Endothelial cell of umbilical vein (primary cell): ENCODE measurements at regions not wholly inside any gene's neighbourhood (a gene's known extent, or its start where the extent isn't known, plus 50 kb on each side); places are given as distances from the start of the nearest gene placed in this dataset.

Experiments
- BruUV-seq: library from RNA; stranded (reverse); fragments of 400-500 nt; replicated peaks from 2 replicates; lab custom pipeline; 2021; lab: Mats Ljungman, UMichigan
- CTCF ChIA-PET: fragments of 300-600, 350-600 bp; sonication (Branson Sonifier 250); formaldehyde crosslinking; loops from one replicate; lab custom pipeline; 2021; ENCODE audit warnings: antibody characterized with exemption, inconsistent platforms; lab: Charles Lee
- POLR2A ChIA-PET: fragments of 300-600, 350-600 bp; sonication (Branson Sonifier 250); formaldehyde crosslinking; loops from one replicate; lab custom pipeline; 2021; ENCODE audit warnings: antibody characterized with exemption, inconsistent platforms; lab: Charles Lee
- DNase-seq: peaks from one replicate; pipeline ENCODE4 v3.0.0-alpha.2; 2011; ENCODE audit warnings: low read depth, low spot score
- FAIRE-seq: peaks from 2 replicates; lab custom pipeline; 2011; peaks lifted over from hg19 to GRCh38; lab: Jason Lieb, UNC
- H2AFZ ChIP-seq: 2 replicates; pipeline ENCODE4 v1.6.0; 2012; ENCODE audit warnings: low read depth, low read length, control low read depth, inconsistent platforms
- H3K27ac ChIP-seq: 2 replicates; pipeline ENCODE4 v1.5.1; 2011; ENCODE audit warnings: low read depth, mild to moderate bottlenecking, control low read depth, low read length, moderate library complexity; ENCODE audit not compliant: insufficient read depth
- H3K27me3 ChIP-seq, 2 experiments: 2 replicates each; pipeline versions ENCODE4 v1.6.0 to v1.6.1; 2011; ENCODE audit warnings: low read length in 2 of 2, mixed read lengths in 1 of 2; ENCODE audit not compliant: control insufficient read depth in 2 of 2, insufficient read depth in 2 of 2
- H3K36me3 ChIP-seq, 2 experiments: 2 replicates in 1 of 2; 3 replicates in 1 of 2; pipeline ENCODE4 v1.5.1; 2011; ENCODE audit warnings: low read length in 2 of 2, mild to moderate bottlenecking in 1 of 2, moderate library complexity in 1 of 2; ENCODE audit not compliant: control insufficient read depth in 2 of 2, insufficient read depth in 2 of 2; ENCODE audit errors: extremely low read depth in 1 of 2
- H3K4me1 ChIP-seq: 3 replicates; pipeline ENCODE4 v1.5.1; 2011; ENCODE audit warnings: mild to moderate bottlenecking, low read length; ENCODE audit not compliant: control insufficient read depth, insufficient read depth; ENCODE audit errors: extremely low read depth
- H3K4me2 ChIP-seq: 2 replicates; pipeline ENCODE4 v1.6.1; 2011; ENCODE audit warnings: low read length, control low read depth, mixed read lengths; ENCODE audit not compliant: insufficient read depth
- H3K4me3 ChIP-seq, 3 experiments: fragments of 200-600 bp in 1 of 3; sonication (generic), shearing (Covaris generic) in 1 of 3; replicated peaks in 1 of 3; 2 replicates each; pipeline ENCODE4 v1.5.1; 2011 to 2016; ENCODE audit warnings: control low read depth in 3 of 3, low read length in 3 of 3, mild to moderate bottlenecking in 2 of 3, inconsistent platforms in 1 of 3, low read depth in 1 of 3, moderate library complexity in 1 of 3; ENCODE audit not compliant: insufficient read depth in 1 of 3
- H3K79me2 ChIP-seq: 2 replicates; pipeline ENCODE4 v1.6.0; 2012; ENCODE audit warnings: low read length, inconsistent platforms; ENCODE audit not compliant: control insufficient read depth, insufficient read depth
- H3K9ac ChIP-seq: replicated peaks from 2 replicates; pipeline ENCODE3; 2011; ENCODE audit warnings: low read length, control low read depth; ENCODE audit not compliant: insufficient read depth; ENCODE audit errors: extremely low read depth
- H3K9me1 ChIP-seq: replicated peaks from 3 replicates; pipeline ENCODE4 v1.6.0; 2011; ENCODE audit warnings: mild to moderate bottlenecking, low read length; ENCODE audit not compliant: control insufficient read depth, insufficient read depth; ENCODE audit errors: extremely low read depth
- H3K9me3 ChIP-seq: replicated peaks from 2 replicates; pipeline ENCODE4 v1.5.1; 2012; ENCODE audit warnings: low read length, inconsistent platforms; ENCODE audit not compliant: control insufficient read depth, insufficient read depth
- H4K20me1 ChIP-seq: replicated peaks from 2 replicates; pipeline ENCODE3; 2011; ENCODE audit warnings: mild to moderate bottlenecking, low read length; ENCODE audit not compliant: control insufficient read depth, insufficient read depth; ENCODE audit errors: extremely low read depth
- CTCF ChIP-seq, 2 donors: IDR thresholded peaks; 1 replicate in 1 of 2; 2 replicates in 1 of 2; pipeline ENCODE4 v1.5.1; 2011; ENCODE audit warnings: low read length in 2 of 2, mild to moderate bottlenecking in 2 of 2, moderate library complexity in 2 of 2, control low read depth in 1 of 2, inconsistent platforms in 1 of 2, low read depth in 1 of 2; ENCODE audit not compliant: insufficient read depth in 1 of 2; ENCODE audit errors: extremely low read depth in 1 of 2
- EZH2 ChIP-seq: IDR thresholded peaks from 2 replicates; pipeline ENCODE4 v1.6.1; 2012; ENCODE audit warnings: borderline replicate concordance, low read depth, mild to moderate bottlenecking, moderate library complexity, low read length, inconsistent platforms; ENCODE audit not compliant: severe bottlenecking
- FOS ChIP-seq: IDR thresholded peaks from 2 replicates; pipeline ENCODE4 v1.6.1; 2011; ENCODE audit warnings: mild to moderate bottlenecking, low read length, moderate library complexity, borderline replicate concordance; ENCODE audit not compliant: insufficient read depth
- GATA2 ChIP-seq: IDR thresholded peaks from 2 replicates; pipeline ENCODE4 v1.7.0; 2011; ENCODE audit warnings: low read depth, mild to moderate bottlenecking, moderate library complexity, mixed read lengths, low read length; ENCODE audit not compliant: insufficient read length, insufficient read depth
- JUN ChIP-seq: IDR thresholded peaks from 2 replicates; pipeline ENCODE4 v1.6.1; 2011; ENCODE audit warnings: borderline replicate concordance, low read depth; ENCODE audit not compliant: insufficient read length, insufficient read depth
- MYC ChIP-seq: IDR thresholded peaks from one replicate; pipeline ENCODE4 v1.6.1; 2011; ENCODE audit warnings: mild to moderate bottlenecking, low read depth, low read length
- POLR2A ChIP-seq: IDR thresholded peaks from 2 replicates; pipeline ENCODE4 v1.6.1; 2012; ENCODE audit warnings: low read depth, mild to moderate bottlenecking, control low read depth, low read length
- POLR2AphosphoS5 ChIP-seq: IDR thresholded peaks from 2 replicates; pipeline ENCODE4 v1.6.1; 2012; ENCODE audit warnings: low read depth, mild to moderate bottlenecking, control low read depth, low read length, moderate library complexity; ENCODE audit not compliant: insufficient read depth
- dilution Hi-C: fragments of 300-500 bp; cut with MboI; formaldehyde crosslinking; loops from one replicate; pipeline ENCODE4 v1.15.0; 2019; ENCODE audit warnings: low sequenced_read_pairs; ENCODE audit not compliant: extremely low pct_ligation_motif_present
- intact Hi-C: fragments of 100-400 bp; cut with micrococcal nuclease; formaldehyde crosslinking; loops from one replicate; pipeline ENCODE4 v1.10.0; 2022
- TF ChIP-seq, protein P1 (sequence below): IDR thresholded peaks from 2 replicates; pipeline ENCODE4 v1.6.1; 2011; ENCODE audit not compliant: insufficient read depth, insufficient read length

DNA sequence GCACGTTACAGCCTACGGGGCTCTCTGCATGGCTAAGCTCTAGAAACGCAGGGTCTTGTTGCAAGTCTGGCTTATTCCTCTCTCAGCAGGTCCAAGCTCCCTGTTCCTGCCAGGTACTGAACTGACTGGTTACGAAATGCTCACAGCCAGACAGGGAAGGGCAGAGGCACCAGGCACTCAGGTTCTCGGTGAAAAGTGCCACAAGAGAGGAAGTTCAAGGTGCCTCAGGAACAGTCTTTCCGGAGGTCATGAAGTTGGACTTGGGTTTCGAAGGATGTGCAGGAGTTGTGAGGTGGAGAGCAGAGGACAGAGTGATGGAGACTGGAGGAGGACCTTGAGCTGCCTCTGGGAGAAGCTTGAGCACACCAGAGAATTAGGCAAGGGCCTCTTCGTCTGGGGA is 124.7 kb upstream of the GSE1 start:
- no peak overlapping the region for H3K4me2 ChIP-seq
- H3K79me2 ChIP-seq: no peaks in the 10 kb centered on the region
- intact Hi-C loops (no loop called here), dilution Hi-C loops (no loop called here)
- no peak overlapping the region for H2AFZ ChIP-seq
- TF ChIP-seq MYC: no peak
- DNase-seq (no peak), FAIRE-seq (no peak)
- no peaks in the 10 kb centered on the region for H3K9me1 ChIP-seq
- H4K20me1 ChIP-seq: no peaks in the 10 kb centered on the region
- no peaks in the 10 kb centered on the region for H3K36me3 ChIP-seq
- H3K27me3 ChIP-seq: no peaks in the 10 kb centered on the region
- ChIA-PET POLR2A (no interaction called here), CTCF (interaction anchor here (0.6 to 1.4 kb wide), 4 partner anchors 9 to 75 kb away, joined by 3 read pairs; no protein-coding TSS in a partner anchor)
- no peaks in the 10 kb centered on the region for H3K4me1 ChIP-seq
- H3K9me3 ChIP-seq: no peaks in the 10 kb centered on the region
- no TSS peak for BruUV-seq
- H3K27ac ChIP-seq: no peak overlapping the region
- H3K4me3 ChIP-seq: no peak overlapping the region
- H3K9ac ChIP-seq: no peak overlapping the region

GRCh38 chr16:85490407-85491057 is 122.6 kb upstream of the GSE1 start:
- H3K4me3 ChIP-seq: no peak overlapping the region
- no peak overlapping the region for H3K27ac ChIP-seq
- no peak overlapping the region for H2AFZ ChIP-seq
- FAIRE-seq: no peak
- no peaks in the 10 kb centered on the region for H3K4me1 ChIP-seq
- H3K4me2 ChIP-seq: no peak overlapping the region
- no peak overlapping the region for H3K9ac ChIP-seq
- dilution Hi-C loops: no loop called here
- H3K79me2 ChIP-seq: no peaks in the 10 kb centered on the region
- TF ChIP-seq POLR2A (no peak), EZH2 (no peak), CTCF (IDR thresholded peaks at IDR 0.05; ENCODE audit: extremely low read depth in 1 of 2, insufficient read depth in 1 of 2, low read depth in 1 of 2, low read length in 2 of 2) (no peak), GATA2 (no peak), MYC (no peak), POLR2AphosphoS5 (no peak), JUN (no peak), FOS (no peak)
- TF ChIP-seq, protein P1, sequence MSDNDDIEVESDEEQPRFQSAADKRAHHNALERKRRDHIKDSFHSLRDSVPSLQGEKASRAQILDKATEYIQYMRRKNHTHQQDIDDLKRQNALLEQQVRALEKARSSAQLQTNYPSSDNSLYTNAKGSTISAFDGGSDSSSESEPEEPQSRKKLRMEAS: no peak
- intact Hi-C loops: no loop called here
- H3K36me3 ChIP-seq: no peaks in the 10 kb centered on the region
- BruUV-seq: no TSS peak
- ChIA-PET CTCF (interaction anchor here (0.6 to 1.4 kb wide), 8 partner anchors 11 to 119 kb away, joined by 3 to 4 read pairs (median 3); no protein-coding TSS in a partner anchor), POLR2A (no interaction called here)
- no peak for DNase-seq
- no peaks in the 10 kb centered on the region for H3K27me3 ChIP-seq
- H4K20me1 ChIP-seq: no peaks in the 10 kb centered on the region
- no peaks in the 10 kb centered on the region for H3K9me3 ChIP-seq
- no peaks in the 10 kb centered on the region for H3K9me1 ChIP-seq
